Muscle layer of duodenum (tissue), 2 donors: ENCODE measurements at regions not wholly inside any gene's neighbourhood (a gene's known extent, or its start where the extent isn't known, plus 50 kb on each side); places are given as distances from the start of the nearest gene placed in this dataset.

Experiments used
- H3K27ac ChIP-seq: one replicate; pipeline ENCODE4 v1.7.0; 2013; ENCODE audit warnings: mild to moderate bottlenecking, low read length
- H3K27me3 ChIP-seq: one replicate; pipeline ENCODE4 v1.7.0; 2013; ENCODE audit warnings: low read depth, mild to moderate bottlenecking, control low read depth, low read length
- H3K36me3 ChIP-seq, 2 donors: one replicate each; pipeline ENCODE4 v1.7.0; 2013; ENCODE audit warnings: low read length in 2 of 2, control low read depth in 1 of 2, mild to moderate bottlenecking in 1 of 2; ENCODE audit not compliant: insufficient read depth in 2 of 2, control insufficient read depth in 1 of 2
- H3K4me1 ChIP-seq, 2 donors: one replicate each; pipeline ENCODE4 v1.7.0; 2013; ENCODE audit warnings: low read length in 2 of 2, mild to moderate bottlenecking in 2 of 2, control low read depth in 1 of 2, moderate library complexity in 1 of 2; ENCODE audit not compliant: insufficient read depth in 2 of 2, control insufficient read depth in 1 of 2
- H3K4me3 ChIP-seq, 2 donors: one replicate each; pipeline ENCODE4 v1.7.0; 2013; ENCODE audit warnings: low read length in 2 of 2, low read depth in 1 of 2, mild to moderate bottlenecking in 1 of 2
- H3K9me3 ChIP-seq, 2 donors: one replicate each; pipeline ENCODE4 v1.7.0; 2013; ENCODE audit warnings: low read length in 2 of 2, control low read depth in 1 of 2, mild to moderate bottlenecking in 1 of 2; ENCODE audit not compliant: control insufficient read depth in 1 of 2
- donor health status: healthy.

- Histone ChIP-seq H3K4me3 (no peak overlapping the region), H3K4me1 (no peaks in the 10 kb centered on the region), H3K27me3 (no peaks in the 10 kb centered on the region), H3K27ac (no peak overlapping the region), H3K9me3 (no peaks in the 10 kb centered on the region), H3K36me3 (no peaks in the 10 kb centered on the region)
Observed at GRCh38 chr10:8534096-8534495, 479.6 kb downstream of the GATA3 start.

- no peaks in the 10 kb centered on the region for H3K36me3 ChIP-seq
- H3K4me1 ChIP-seq, result no peaks in the 10 kb centered on the region
- no peaks in the 10 kb centered on the region for H3K9me3 ChIP-seq
- no peak overlapping the region for H3K27ac ChIP-seq
- no peaks in the 10 kb centered on the region for H3K27me3 ChIP-seq
- no peak overlapping the region for H3K4me3 ChIP-seq
Observed at GRCh38 chr10:8534891-8535290, 480.4 kb downstream of the GATA3 start.

- Histone ChIP-seq H3K4me3 (no peak overlapping the region), H3K27ac (no peak overlapping the region), H3K9me3 (peaks cover 0 to 9% of the 10 kb centered on the region in 2 donors), H3K36me3 (no peaks in the 10 kb centered on the region), H3K27me3 (no peaks in the 10 kb centered on the region), H3K4me1 (no peaks in the 10 kb centered on the region)
Observed at GRCh38 chr10:8539056-8539455, 484.6 kb downstream of the GATA3 start.

- H3K27ac ChIP-seq, result no peak overlapping the region
- H3K9me3 ChIP-seq, result peaks cover 0 to 11% of the 10 kb centered on the region in 2 donors
- H3K4me1 ChIP-seq, result no peaks in the 10 kb centered on the region
- no peaks in the 10 kb centered on the region for H3K36me3 ChIP-seq
- H3K4me3 ChIP-seq, result no peak overlapping the region
- H3K27me3 ChIP-seq, result no peaks in the 10 kb centered on the region
Observed at GRCh38 chr10:8543361-8544056, 489.0 kb downstream of the GATA3 start.

GRCh38 chr10:8544057-8544380 is 489.5 kb downstream of the GATA3 start:
- no peaks in the 10 kb centered on the region for H3K27me3 ChIP-seq
- H3K9me3 ChIP-seq, result peaks cover 0 to 11% of the 10 kb centered on the region in 2 donors
- no peaks in the 10 kb centered on the region for H3K4me1 ChIP-seq
- no peak overlapping the region for H3K27ac ChIP-seq
- no peak overlapping the region for H3K4me3 ChIP-seq
- no peaks in the 10 kb centered on the region for H3K36me3 ChIP-seq

GRCh38 chr10:8544500-8544899 is 490.0 kb downstream of the GATA3 start:
- Histone ChIP-seq H3K4me1 (no peaks in the 10 kb centered on the region), H3K27ac (no peak overlapping the region), H3K27me3 (no peaks in the 10 kb centered on the region), H3K9me3 (peaks cover 0 to 11% of the 10 kb centered on the region in 2 donors), H3K4me3 (no peak overlapping the region), H3K36me3 (no peaks in the 10 kb centered on the region)

- Histone ChIP-seq H3K4me3 (no peak overlapping the region), H3K36me3 (no peaks in the 10 kb centered on the region), H3K27ac (no peak overlapping the region), H3K27me3 (no peaks in the 10 kb centered on the region), H3K4me1 (no peaks in the 10 kb centered on the region), H3K9me3 (no peaks in the 10 kb centered on the region)
Observed at GRCh38 chr10:8554574-8554973, 500.1 kb downstream of the GATA3 start.

GRCh38 chr10:8556321-8556720 is 501.8 kb downstream of the GATA3 start:
- H3K4me3 ChIP-seq, result no peak overlapping the region
- H3K27ac ChIP-seq, result no peak overlapping the region
- H3K36me3 ChIP-seq, result no peaks in the 10 kb centered on the region
- H3K27me3 ChIP-seq, result no peaks in the 10 kb centered on the region
- H3K9me3 ChIP-seq, result no peaks in the 10 kb centered on the region
- no peaks in the 10 kb centered on the region for H3K4me1 ChIP-seq

GRCh38 chr10:8563478-8563877 is 509.0 kb downstream of the GATA3 start:
- Histone ChIP-seq H3K9me3 (no peaks in the 10 kb centered on the region), H3K4me3 (no peak overlapping the region), H3K27ac (no peak overlapping the region), H3K36me3 (no peaks in the 10 kb centered on the region), H3K27me3 (no peaks in the 10 kb centered on the region), H3K4me1 (no peaks in the 10 kb centered on the region)

GRCh38 chr10:8566737-8567136 is 512.2 kb downstream of the GATA3 start:
- Histone ChIP-seq H3K27me3 (no peaks in the 10 kb centered on the region), H3K9me3 (no peaks in the 10 kb centered on the region), H3K4me3 (no peak overlapping the region), H3K27ac (no peak overlapping the region), H3K4me1 (no peaks in the 10 kb centered on the region), H3K36me3 (no peaks in the 10 kb centered on the region)

- Histone ChIP-seq H3K27ac (no peak overlapping the region), H3K4me3 (no peak overlapping the region), H3K9me3 (no peaks in the 10 kb centered on the region), H3K4me1 (no peaks in the 10 kb centered on the region), H3K27me3 (no peaks in the 10 kb centered on the region), H3K36me3 (no peaks in the 10 kb centered on the region)
Observed at GRCh38 chr10:8568401-8568800, 513.9 kb downstream of the GATA3 start.

GRCh38 chr10:8575620-8576019 is 521.1 kb downstream of the GATA3 start:
- H3K36me3 ChIP-seq, result no peaks in the 10 kb centered on the region
- H3K9me3 ChIP-seq, result no peaks in the 10 kb centered on the region
- no peak overlapping the region for H3K27ac ChIP-seq
- H3K4me1 ChIP-seq, result no peaks in the 10 kb centered on the region
- no peak overlapping the region for H3K4me3 ChIP-seq
- no peaks in the 10 kb centered on the region for H3K27me3 ChIP-seq
